CD4-positive, alpha-beta T cell treated with Interleukin-4 for 1 hour (primary cell): ENCODE measurements at regions not wholly inside any gene's neighbourhood (a gene's known extent, or its start where the extent isn't known, plus 50 kb on each side); places are given as distances from the start of the nearest gene placed in this dataset.

Experiments
- DNase-seq, 2 donors: peaks; one replicate each; pipeline ENCODE4 v3.0.0-alpha.2; 2020 to 2022

GRCh38 chr16:62664566-62664965 is 628.3 kb upstream of the CDH8 start:
- no peak for DNase-seq

DNA sequence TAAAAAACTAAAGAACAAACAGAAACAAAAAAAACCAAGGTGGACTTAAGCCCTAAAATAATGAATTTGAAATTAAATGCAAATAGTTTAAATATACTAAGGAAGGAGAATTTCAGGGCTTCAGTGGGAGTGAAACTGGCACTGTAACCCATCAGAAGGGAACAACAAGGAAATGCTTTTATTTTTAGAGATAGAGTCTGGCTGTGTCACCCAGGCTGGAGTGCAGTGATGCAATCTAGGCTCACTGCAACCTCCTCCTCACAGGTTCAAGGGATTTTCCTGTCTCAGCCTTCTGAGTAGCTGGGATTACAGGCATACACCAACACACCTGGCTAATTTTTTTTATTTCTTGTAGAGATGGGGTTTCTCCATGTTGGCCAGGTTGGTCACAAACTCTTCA is 625.2 kb upstream of the CDH8 start:
- DNase-seq = no peak

GRCh38 chr16:62657116-62657515 is 620.9 kb upstream of the CDH8 start:
- no peak for DNase-seq

DNA sequence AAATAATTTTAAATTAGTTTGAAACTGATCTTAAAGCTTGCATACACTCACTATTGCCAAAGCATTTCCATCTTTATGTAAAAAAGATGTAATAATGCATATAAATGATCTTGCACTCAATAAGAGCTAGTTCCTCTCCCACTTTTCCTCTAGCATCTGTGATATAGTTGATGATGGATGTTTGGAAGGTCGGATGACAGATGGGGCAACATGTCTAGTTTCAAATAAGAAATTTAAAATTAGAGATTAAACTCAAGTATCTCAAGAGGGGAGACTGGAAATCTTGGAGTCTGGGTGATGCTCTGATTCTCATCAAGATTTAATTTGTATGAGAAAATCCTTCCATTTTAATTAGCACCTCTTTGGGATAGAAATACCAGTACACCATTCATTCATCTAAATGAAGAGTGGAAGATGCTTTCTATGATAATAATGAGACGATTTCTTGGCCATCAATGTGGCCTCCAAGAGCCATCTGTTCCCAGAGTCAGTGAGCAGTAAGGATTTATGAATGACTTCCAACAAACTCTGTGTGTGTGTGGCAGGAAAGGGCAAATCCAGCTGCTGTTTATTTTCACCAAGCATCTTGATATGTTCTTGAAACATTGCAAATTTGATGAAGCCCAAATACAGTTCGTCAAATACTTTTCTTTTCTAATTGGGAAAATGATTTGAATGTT is 616.3 kb upstream of the CDH8 start:
- DNase-seq = no peak

- DNase-seq = no peak
Observed at GRCh38 chr16:62648256-62648655, 612.0 kb upstream of the CDH8 start.

DNA sequence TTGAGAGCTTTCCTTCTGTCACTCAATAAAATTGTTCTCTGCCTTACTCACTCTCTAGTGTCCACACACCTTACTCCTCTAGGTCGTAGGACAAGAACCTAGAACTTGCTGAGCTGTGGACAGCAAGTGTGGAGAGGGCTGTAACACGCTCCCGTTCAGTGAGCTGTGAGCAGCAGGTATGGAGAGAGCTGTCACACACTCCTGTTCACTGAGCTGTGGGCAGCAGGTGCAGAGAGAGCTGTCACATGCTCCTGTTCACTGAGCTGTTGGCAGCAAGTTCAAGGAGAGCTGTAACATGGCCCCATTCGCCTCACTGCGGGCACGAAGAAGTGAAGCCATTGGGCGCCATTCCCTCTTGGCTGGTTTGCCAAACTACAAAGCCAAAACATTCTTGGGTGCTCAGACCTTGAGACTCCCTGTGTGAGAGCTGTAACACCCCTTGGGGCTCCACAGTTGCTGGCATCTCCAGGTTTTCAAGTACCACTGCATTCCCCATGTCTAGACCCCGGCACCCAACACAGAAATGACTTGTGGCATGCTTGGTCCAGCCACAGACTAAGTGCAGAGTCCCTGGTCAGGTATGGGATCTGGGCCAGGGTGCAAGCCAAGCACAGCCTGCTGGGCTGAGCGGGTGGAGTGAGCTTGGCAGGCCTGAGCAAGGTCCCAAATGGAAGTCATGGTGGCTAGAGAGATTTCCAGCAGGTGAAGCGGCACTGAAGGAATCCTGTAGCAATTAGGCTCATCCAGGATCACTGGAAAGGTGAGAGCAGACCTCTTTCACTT is 608.0 kb upstream of the CDH8 start:
- DNase-seq = no peak

DNA sequence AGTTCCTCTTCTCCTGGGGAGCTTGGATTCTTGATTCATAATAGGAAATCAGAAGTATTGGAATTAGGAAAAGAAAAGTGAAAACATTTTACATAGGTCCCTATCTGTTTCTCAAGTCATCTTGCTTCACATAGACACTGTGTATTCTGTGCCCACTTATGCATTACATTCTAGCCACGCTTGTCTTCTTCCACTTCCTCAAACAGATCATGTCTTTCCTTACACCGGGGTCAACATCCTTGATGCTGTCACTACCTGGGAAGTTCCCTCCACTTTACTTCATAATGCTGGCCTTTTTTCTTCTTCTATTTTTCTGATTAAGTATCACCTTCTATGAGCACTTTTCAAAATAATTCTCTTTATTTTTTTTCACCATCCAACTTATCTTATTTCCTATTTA is 606.4 kb upstream of the CDH8 start:
- DNase-seq = no peak

- no peak for DNase-seq
Observed at GRCh38 chr16:62639890-62640289, 603.7 kb upstream of the CDH8 start.

DNA sequence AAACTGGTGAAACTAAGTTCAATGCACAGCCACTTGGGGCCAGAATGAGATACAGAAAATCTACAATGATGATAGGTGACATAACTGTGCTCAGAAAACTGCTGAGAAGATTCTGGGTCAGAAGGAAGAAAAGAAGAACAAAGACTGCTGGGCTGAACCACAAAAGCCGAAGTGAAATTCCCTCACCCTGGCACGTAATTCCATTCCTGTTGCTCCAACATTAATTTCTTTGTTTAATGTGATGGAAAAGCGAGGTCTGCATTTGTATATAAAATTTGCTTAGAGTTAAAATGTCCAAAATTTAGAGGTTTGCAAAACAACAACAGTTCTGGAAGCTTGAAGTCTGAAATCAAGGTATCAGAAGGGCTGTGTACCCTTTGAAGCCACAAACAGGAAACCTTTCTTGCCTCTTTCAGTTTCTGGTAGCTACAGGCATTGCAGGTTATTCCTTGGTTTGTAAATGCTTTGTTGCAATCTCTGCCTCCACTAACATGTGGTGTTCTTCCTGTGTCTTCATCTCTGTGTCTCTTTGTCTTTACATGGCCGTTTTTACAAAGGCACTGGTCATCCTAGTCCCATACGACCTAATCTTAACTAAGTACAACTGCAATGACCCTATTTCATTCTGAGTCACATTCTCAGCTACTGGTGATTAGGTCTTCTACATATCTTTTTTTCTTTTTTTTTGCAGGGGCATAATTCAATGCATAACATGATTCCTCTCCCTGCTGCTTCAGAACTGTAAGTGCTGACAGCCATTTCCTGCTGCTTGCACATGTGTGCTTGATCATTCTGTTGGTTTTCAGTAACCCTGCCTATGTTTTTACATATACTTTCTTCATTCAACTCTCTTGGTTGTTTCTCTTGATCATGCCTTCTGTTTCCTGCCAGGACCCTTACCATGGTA is 603.0 kb upstream of the CDH8 start:
- peak in 1 of 2 donors; percentile 1 for DNase-seq

- no peak for DNase-seq
Observed at GRCh38 chr16:62638324-62638911, 602.2 kb upstream of the CDH8 start.

GRCh38 chr16:62625326-62625725 is 589.1 kb upstream of the CDH8 start:
- DNase-seq = no peak

- no peak for DNase-seq
Observed at GRCh38 chr16:62620275-62620674, 584.0 kb upstream of the CDH8 start.

DNA sequence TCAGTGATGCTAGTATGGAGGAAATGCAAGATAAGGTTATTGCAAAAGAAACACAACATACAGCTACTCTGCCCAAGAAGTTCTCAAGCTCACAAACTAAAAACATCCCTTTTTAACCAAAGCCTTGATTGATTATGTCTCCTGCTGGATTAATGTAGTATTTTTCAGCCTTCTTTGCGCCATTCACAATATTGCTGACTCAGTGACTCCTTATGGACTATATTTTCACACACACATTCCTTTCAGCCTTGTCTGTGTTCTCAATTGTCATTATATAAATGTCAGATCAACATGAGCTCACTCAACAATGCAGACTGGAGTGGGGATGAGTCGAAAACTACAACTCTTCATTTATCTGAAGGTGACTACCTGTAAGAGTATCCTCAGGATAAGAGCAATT is 579.3 kb upstream of the CDH8 start:
- DNase-seq = no peak

DNA sequence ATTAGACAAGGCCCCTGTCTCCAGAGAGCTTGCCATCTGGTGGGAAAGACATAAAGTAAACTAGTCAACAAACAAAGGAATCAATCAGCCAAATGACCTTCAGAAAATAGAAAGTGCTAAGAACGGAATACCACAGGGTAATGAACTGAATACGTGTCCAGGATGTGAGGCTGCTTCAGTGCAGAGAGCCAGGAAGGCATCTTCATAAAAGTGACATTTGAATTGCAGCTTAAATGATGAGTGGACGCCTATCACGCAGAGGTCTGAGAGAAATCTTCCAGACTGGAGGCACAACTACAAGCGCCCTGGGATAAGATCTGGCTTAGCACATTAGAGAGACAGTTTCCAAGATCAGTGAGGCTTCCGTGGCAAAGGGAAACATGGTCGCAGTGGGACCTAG is 574.1 kb upstream of the CDH8 start:
- no peak for DNase-seq

- DNase-seq = no peak
Observed at GRCh38 chr16:62602790-62603189, 566.6 kb upstream of the CDH8 start.

GRCh38 chr16:62597875-62598274 is 561.6 kb upstream of the CDH8 start:
- DNase-seq = no peak

GRCh38 chr16:62596584-62596983 is 560.3 kb upstream of the CDH8 start:
- no peak for DNase-seq

GRCh38 chr16:62596125-62596524 is 559.9 kb upstream of the CDH8 start:
- no peak for DNase-seq

GRCh38 chr16:62586128-62586862 is 550.1 kb upstream of the CDH8 start:
- no peak for DNase-seq

- no peak for DNase-seq
Observed at GRCh38 chr16:62585041-62585545, 548.9 kb upstream of the CDH8 start.

DNA sequence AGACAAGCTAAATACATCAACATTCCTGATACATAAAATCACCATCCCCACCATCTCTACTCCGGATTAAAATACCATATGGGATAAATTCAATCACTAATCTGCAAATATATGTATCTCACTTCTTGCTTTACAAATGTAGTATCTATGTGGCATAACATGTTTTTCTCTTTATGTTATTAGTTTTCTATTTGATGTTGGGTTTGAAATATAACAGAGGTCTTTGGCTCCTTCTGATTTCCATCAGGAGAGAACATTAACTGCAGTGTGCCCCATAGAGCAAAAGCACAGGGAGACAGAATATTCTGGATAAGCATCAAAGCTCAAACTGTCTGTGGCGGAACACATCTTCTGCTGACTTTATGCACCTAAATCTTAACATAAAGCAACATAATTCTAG is 547.2 kb upstream of the CDH8 start:
- DNase-seq = no peak

DNA sequence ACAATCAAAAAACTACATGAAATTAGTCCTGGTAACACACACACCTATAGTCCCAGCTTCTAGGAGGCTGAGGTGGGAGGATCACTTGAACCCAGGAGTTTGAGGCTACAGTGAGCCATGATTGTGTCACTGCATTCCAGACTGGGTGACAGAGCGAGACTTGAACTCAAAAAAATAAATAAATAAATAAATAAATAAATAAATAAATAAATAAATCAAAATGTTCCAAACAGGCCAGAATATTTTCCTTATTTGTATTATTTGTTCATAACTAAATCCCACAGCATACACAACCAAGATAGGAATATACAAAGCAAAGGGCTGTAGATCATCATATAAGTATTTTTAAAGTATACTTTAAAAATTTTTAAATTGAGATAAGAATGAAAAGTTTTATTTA is 537.2 kb upstream of the CDH8 start:
- no peak for DNase-seq
